SK-N-SH (cell line): ENCODE measurements at regions not wholly inside any gene's neighbourhood (a gene's known extent, or its start where the extent isn't known, plus 50 kb on each side); places are given as distances from the start of the nearest gene placed in this dataset.

Source experiments
- CTCF ChIA-PET: fragments of 300-600, 350-600 bp; formaldehyde crosslinking; extraction: SDS; loops from one replicate; lab custom pipeline; 2021; lab: Yijun Ruan, JAX
- POLR2A ChIA-PET: fragments of 350-600 bp; sonication (Branson Sonifier 250); formaldehyde crosslinking; extraction: SDS; loops from one replicate; lab custom pipeline; 2020; ENCODE audit warnings: antibody characterized with exemption, inconsistent platforms; lab: Yijun Ruan, JAX
- DNase-seq: peaks from one replicate; pipeline ENCODE4 v3.0.0; 2012
- H2AFZ ChIP-seq: fragments of 200-600 bp; sonication (generic); 2 replicates; pipeline ENCODE4 v1.8.1; 2016; ENCODE audit warnings: antibody characterized with exemption, mild to moderate bottlenecking, low read depth
- H3F3A ChIP-seq: fragments of 200-600 bp; sonication (generic); replicated peaks from 2 replicates; pipeline ENCODE3; 2016; ENCODE audit warnings: antibody characterized with exemption, mild to moderate bottlenecking; ENCODE audit not compliant: insufficient read depth
- H3K27ac ChIP-seq, 2 experiments: fragments of 200-500 bp in 1 of 2; fragments of 200-600 bp in 1 of 2; sonication (Bioruptor generic) in 1 of 2; sonication (generic), shearing (Covaris generic) in 1 of 2; 2 replicates each; pipeline versions ENCODE4 v1.5.1 to v1.6.1; 2014 to 2016; ENCODE audit warnings: low read depth in 2 of 2, inconsistent platforms in 1 of 2, low read length in 1 of 2, mild to moderate bottlenecking in 1 of 2, mixed read lengths in 1 of 2
- H3K27me3 ChIP-seq: fragments of 200-600 bp; sonication (generic), shearing (Covaris generic); 2 replicates; pipeline ENCODE4 v1.6.1; 2016; ENCODE audit warnings: mixed run types; ENCODE audit not compliant: insufficient read depth
- H3K36me3 ChIP-seq, 2 experiments: fragments of 200-500 bp in 1 of 2; fragments of 200-600 bp in 1 of 2; sonication (Bioruptor generic) in 1 of 2; sonication (generic) in 1 of 2; replicated peaks in 1 of 2; 2 replicates each; pipeline versions ENCODE3 to v1.5.1; 2014 to 2016; ENCODE audit warnings: low read length in 1 of 2, mild to moderate bottlenecking in 1 of 2; ENCODE audit not compliant: insufficient read depth in 2 of 2, control insufficient read depth in 1 of 2
- H3K4me1 ChIP-seq, 2 experiments: fragments of 200-500 bp in 1 of 2; fragments of 200-600 bp in 1 of 2; sonication (Bioruptor generic) in 1 of 2; sonication (generic), shearing (Covaris generic) in 1 of 2; 2 replicates each; pipeline versions ENCODE4 v1.5.1 to v1.6.1; 2014 to 2016; ENCODE audit warnings: low read depth in 1 of 2, low read length in 1 of 2, mixed run types in 1 of 2; ENCODE audit not compliant: insufficient read depth in 2 of 2, control insufficient read depth in 1 of 2
- H3K4me2 ChIP-seq: fragments of 200-600 bp; sonication (generic), shearing (Covaris generic); 2 replicates; pipeline ENCODE4 v1.6.1; 2017; ENCODE audit warnings: mixed run types
- H3K4me3 ChIP-seq, 2 experiments: fragments of 200-500 bp in 1 of 2; fragments of 200-600 bp in 1 of 2; sonication (Bioruptor generic) in 1 of 2; sonication (generic), shearing (Covaris generic) in 1 of 2; 2 replicates each; pipeline versions ENCODE4 v1.5.1 to v1.8.1; 2014 to 2016; ENCODE audit warnings: low read depth in 2 of 2, inconsistent platforms in 1 of 2, low read length in 1 of 2, mild to moderate bottlenecking in 1 of 2, mixed read lengths in 1 of 2, moderate library complexity in 1 of 2
- H3K79me2 ChIP-seq: fragments of 200-600 bp; sonication (generic); 2 replicates; pipeline ENCODE4 v1.8.1; 2017; ENCODE audit warnings: mild to moderate bottlenecking; ENCODE audit not compliant: insufficient read depth
- H3K9ac ChIP-seq: fragments of 200-600 bp; sonication (generic); 2 replicates; pipeline ENCODE4 v1.6.1; 2017; ENCODE audit warnings: mixed run types
- H3K9me2 ChIP-seq: fragments of 200-600 bp; sonication (generic); 2 replicates; pipeline ENCODE4 v1.6.1; 2017; ENCODE audit warnings: mixed run types
- H3K9me3 ChIP-seq: fragments of 200-600 bp; sonication (generic); 2 replicates; pipeline ENCODE4 v1.6.1; 2017; ENCODE audit warnings: mixed run types, mild to moderate bottlenecking, moderate library complexity
- H4K20me1 ChIP-seq: fragments of 200-600 bp; sonication (generic); 2 replicates; pipeline ENCODE4 v1.6.1; 2017; ENCODE audit warnings: mild to moderate bottlenecking, mixed run types; ENCODE audit not compliant: insufficient read depth
- FOSL2 ChIP-seq: IDR thresholded peaks from 2 replicates; pipeline ENCODE4 v1.4.0; 2012; ENCODE audit warnings: low read depth, mild to moderate bottlenecking, moderate library complexity, borderline replicate concordance
- FOXJ3 ChIP-seq: sonication (generic); formaldehyde crosslinking; IDR thresholded peaks from 2 replicates; pipeline ENCODE4 v1.5.1; 2020; ENCODE audit warnings: mild to moderate bottlenecking, missing genetic modification reagents
- FOXM1 ChIP-seq: IDR thresholded peaks from 2 replicates; pipeline ENCODE4 v1.4.0; 2012; ENCODE audit warnings: low read depth, mild to moderate bottlenecking
- GABPA ChIP-seq: IDR thresholded peaks from 2 replicates; pipeline ENCODE4 v1.4.0; 2012; ENCODE audit warnings: low read depth, mild to moderate bottlenecking
- IRF3 ChIP-seq: fragments of 150-350 bp; IDR thresholded peaks from 2 replicates; pipeline ENCODE4 v1.6.1; 2016; ENCODE audit warnings: mild to moderate bottlenecking, low read depth, low read length
- MEF2A ChIP-seq: IDR thresholded peaks from 2 replicates; pipeline ENCODE4 v1.4.0; 2012; ENCODE audit warnings: low read depth, borderline replicate concordance
- NFIC ChIP-seq: IDR thresholded peaks from 2 replicates; pipeline ENCODE4 v1.4.0; 2012; ENCODE audit warnings: borderline replicate concordance
- NRF1 ChIP-seq: IDR thresholded peaks from 2 replicates; pipeline ENCODE4 v1.6.1; 2012; ENCODE audit warnings: low read depth, mild to moderate bottlenecking, low read length
- RXRA ChIP-seq: IDR thresholded peaks from 2 replicates; pipeline ENCODE4 v1.4.0; 2012; ENCODE audit warnings: low read depth, mild to moderate bottlenecking, borderline replicate concordance
- SIN3A ChIP-seq: IDR thresholded peaks from 2 replicates; pipeline ENCODE4 v1.6.1; 2012; ENCODE audit warnings: low read depth, mild to moderate bottlenecking, low read length, moderate library complexity, borderline replicate concordance
- TEAD4 ChIP-seq: IDR thresholded peaks from 2 replicates; pipeline ENCODE4 v1.4.0; 2012; ENCODE audit warnings: mild to moderate bottlenecking, borderline replicate concordance; ENCODE audit not compliant: insufficient read depth
- USF1 ChIP-seq: IDR thresholded peaks from 2 replicates; pipeline ENCODE4 v1.4.0; 2012; ENCODE audit warnings: low read depth, borderline replicate concordance
- USF2 ChIP-seq: fragments of 150-350 bp; IDR thresholded peaks from 2 replicates; pipeline ENCODE4 v1.6.1; 2017; ENCODE audit warnings: antibody characterized with exemption, low read length, low read depth, borderline replicate concordance
- YY1 ChIP-seq: IDR thresholded peaks from 2 replicates; pipeline ENCODE4 v1.4.0; 2012; ENCODE audit warnings: low read depth, mild to moderate bottlenecking
- WGBS: methylation state at CpG from one replicate; pipeline ENCODE4 v1.1.6; 2017; ENCODE audit warnings: low lambda C conversion rate; 5-methylcytosine and 5-hydroxymethylcytosine counted together

- POLR2A ChIA-PET: no interaction called here
- no peak overlapping the region for H3K27ac ChIP-seq
- 30% methylated on average over 3 of the region's 3 CpGs for WGBS
- H3F3A ChIP-seq: no peaks in the 10 kb centered on the region
- no peaks in the 10 kb centered on the region for H3K27me3 ChIP-seq
- H3K4me3 ChIP-seq: no peak overlapping the region
- CTCF ChIA-PET: no interaction called here
- no peaks in the 10 kb centered on the region for H4K20me1 ChIP-seq
- TF ChIP-seq NFIC: no peak
- no peak for TF ChIP-seq USF2
- TF ChIP-seq MEF2A: no peak
- no peak for TF ChIP-seq GABPA
- TF ChIP-seq FOXM1: no peak
- no peak for TF ChIP-seq IRF3
- no peak for TF ChIP-seq TEAD4
- TF ChIP-seq YY1: no peak
- TF ChIP-seq FOSL2: no peak
- no peak for TF ChIP-seq NRF1
- no peak for TF ChIP-seq SIN3A
- TF ChIP-seq RXRA: no peak
- H3K9ac ChIP-seq: no peak overlapping the region
- DNase-seq: no peak
- H3K4me2 ChIP-seq: no peak overlapping the region
- no peaks in the 10 kb centered on the region for H3K36me3 ChIP-seq
- no peaks in the 10 kb centered on the region for H3K79me2 ChIP-seq
- no peaks in the 10 kb centered on the region for H3K9me2 ChIP-seq
- no peaks in the 10 kb centered on the region; a peak in 1 of 4 replicates for H3K4me1 ChIP-seq
- H3K9me3 ChIP-seq: no peaks in the 10 kb centered on the region
- no peak overlapping the region for H2AFZ ChIP-seq
Measured at GRCh38 chr9:119768266-119768665, 399.0 kb upstream of the BRINP1 start.

- Histone ChIP-seq H3F3A (no peaks in the 10 kb centered on the region), H3K4me2 (no peak overlapping the region), H3K9ac (no peak overlapping the region), H3K4me1 (peaks cover 0 to 3% of the 10 kb centered on the region in 2 experiments; a peak in 2 of 4 replicates), H3K36me3 (no peaks in the 10 kb centered on the region), H3K4me3 (no peak overlapping the region), H3K9me2 (no peaks in the 10 kb centered on the region), H3K27ac (no peak overlapping the region), H3K27me3 (no peaks in the 10 kb centered on the region), H3K79me2 (no peaks in the 10 kb centered on the region), H3K9me3 (no peaks in the 10 kb centered on the region), H2AFZ (no peak overlapping the region), H4K20me1 (no peaks in the 10 kb centered on the region)
- TF ChIP-seq TEAD4 (no peak), USF1 (no peak), FOXJ3 (CRISPR knock-in tag) (no peak)
- ChIA-PET CTCF (no interaction called here), POLR2A (no interaction called here)
- WGBS: 27% methylated on average over 2 of the region's 2 CpGs
- no peak for DNase-seq
Measured at GRCh38 chr9:119765632-119766175, 396.5 kb upstream of the BRINP1 start.
